Right lobe of liver (tissue), 4 donors: ENCODE measurements at regions not wholly inside any gene's neighbourhood (a gene's known extent, or its start where the extent isn't known, plus 50 kb on each side); places are given as distances from the start of the nearest gene placed in this dataset.

Experiments
- POLR2A ChIP-seq: fragments of 450-650 bp; IDR thresholded peaks from one replicate; pipeline ENCODE4 v1.6.1; 2017; ENCODE audit warnings: antibody characterized with exemption, mild to moderate bottlenecking
- TF ChIP-seq, protein P1 (sequence below), 4 donors: fragments of 200-600 bp in 3 of 4; fragments of 450-650 bp in 1 of 4; IDR thresholded peaks; one replicate each; pipeline versions ENCODE4 v1.5.1 to v1.8.0; 2016 to 2022; ENCODE audit warnings: antibody characterized with exemption in 4 of 4, mild to moderate bottlenecking in 2 of 4
- donor health status: DM: no; HTN: no; CAD: no.
- donor health status: DM: no; HTN: no; CAD: no.
- donor health status: DM: no; HTN: yes; CAD: no.

DNA sequence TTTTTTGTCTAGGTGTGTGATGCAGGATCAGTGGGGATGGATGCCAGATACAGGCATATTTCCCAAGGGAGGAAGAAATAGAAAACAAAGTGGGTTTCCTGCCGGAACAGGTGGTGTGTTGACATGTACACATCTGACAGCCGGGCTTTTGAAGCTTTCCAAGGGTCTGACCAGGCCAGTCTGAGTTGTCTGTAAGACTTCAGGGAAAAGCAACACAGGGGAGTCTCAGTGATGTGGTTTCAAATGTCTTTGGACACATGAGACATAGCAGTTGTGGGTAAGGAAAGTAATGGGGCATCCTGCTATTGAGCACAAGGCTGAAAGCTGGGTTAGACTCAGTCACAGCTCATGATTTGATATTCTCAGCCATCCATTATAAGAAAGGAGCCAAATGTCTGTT lies 274.9 kb downstream of the PIK3R1 start:
- TF ChIP-seq, protein P1, sequence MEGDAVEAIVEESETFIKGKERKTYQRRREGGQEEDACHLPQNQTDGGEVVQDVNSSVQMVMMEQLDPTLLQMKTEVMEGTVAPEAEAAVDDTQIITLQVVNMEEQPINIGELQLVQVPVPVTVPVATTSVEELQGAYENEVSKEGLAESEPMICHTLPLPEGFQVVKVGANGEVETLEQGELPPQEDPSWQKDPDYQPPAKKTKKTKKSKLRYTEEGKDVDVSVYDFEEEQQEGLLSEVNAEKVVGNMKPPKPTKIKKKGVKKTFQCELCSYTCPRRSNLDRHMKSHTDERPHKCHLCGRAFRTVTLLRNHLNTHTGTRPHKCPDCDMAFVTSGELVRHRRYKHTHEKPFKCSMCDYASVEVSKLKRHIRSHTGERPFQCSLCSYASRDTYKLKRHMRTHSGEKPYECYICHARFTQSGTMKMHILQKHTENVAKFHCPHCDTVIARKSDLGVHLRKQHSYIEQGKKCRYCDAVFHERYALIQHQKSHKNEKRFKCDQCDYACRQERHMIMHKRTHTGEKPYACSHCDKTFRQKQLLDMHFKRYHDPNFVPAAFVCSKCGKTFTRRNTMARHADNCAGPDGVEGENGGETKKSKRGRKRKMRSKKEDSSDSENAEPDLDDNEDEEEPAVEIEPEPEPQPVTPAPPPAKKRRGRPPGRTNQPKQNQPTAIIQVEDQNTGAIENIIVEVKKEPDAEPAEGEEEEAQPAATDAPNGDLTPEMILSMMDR (IDR thresholded peaks at IDR 0.05) = no peak
- no peak for TF ChIP-seq POLR2A
